Activated T-cell treated with anti-CD3 and anti-CD28 coated beads for 48 hours (primary cell): ENCODE measurements at regions not wholly inside any gene's neighbourhood (a gene's known extent, or its start where the extent isn't known, plus 50 kb on each side); places are given as distances from the start of the nearest gene placed in this dataset.

Source experiments
- DNase-seq: peaks from one replicate; pipeline ENCODE4 v3.0.0-alpha.2; 2020; ENCODE audit warnings: low read depth

- no peak for DNase-seq
Measured at GRCh38 chr6:43948527-43949485, 178.4 kb downstream of the MRPL14 start.

GRCh38 chr6:43947860-43948259, 177.8 kb downstream of the VEGFA start:
- DNase-seq, result no peak

- no peak for DNase-seq
Measured at GRCh38 chr6:43946641-43947363, 176.8 kb downstream of the VEGFA start.

GRCh38 chr6:43945768-43946080, 175.7 kb downstream of the VEGFA start:
- no peak for DNase-seq

- no peak for DNase-seq
Measured at GRCh38 chr6:43944908-43945767, 175.1 kb downstream of the VEGFA start.

- no peak for DNase-seq
Measured at GRCh38 chr6:43943781-43944250, 173.8 kb downstream of the VEGFA start.

GRCh38 chr6:43943099-43943766, 173.2 kb downstream of the VEGFA start:
- DNase-seq, result no peak

- DNase-seq, result no peak
Measured at GRCh38 chr6:43942616-43943015, 172.6 kb downstream of the VEGFA start.

GRCh38 chr6:43942011-43942442, 172.0 kb downstream of the VEGFA start:
- DNase-seq, result no peak

GRCh38 chr6:43941174-43941573, 171.2 kb downstream of the VEGFA start:
- no peak for DNase-seq

- DNase-seq, result no peak
Measured at GRCh38 chr6:43940393-43941087, 170.5 kb downstream of the VEGFA start.

- DNase-seq, result no peak
Measured at GRCh38 chr6:43940071-43940392, 170.0 kb downstream of the VEGFA start.

- no peak for DNase-seq
Measured at GRCh38 chr6:43939281-43940070, 169.5 kb downstream of the VEGFA start.

- no peak for DNase-seq
Measured at GRCh38 chr6:43938178-43939105, 168.4 kb downstream of the VEGFA start.

GRCh38 chr6:43937236-43938177, 167.5 kb downstream of the VEGFA start:
- no peak for DNase-seq

GRCh38 chr6:43936476-43936875, 166.5 kb downstream of the VEGFA start:
- no peak for DNase-seq

- DNase-seq, result no peak
Measured at GRCh38 chr6:43935921-43936439, 166.0 kb downstream of the VEGFA start.
